ENCODE measurements at regions not wholly inside any gene's neighbourhood (a gene's known extent, or its start where the extent isn't known, plus 50 kb on each side); places are given as distances from the start of the nearest gene placed in this dataset.

DNA sequence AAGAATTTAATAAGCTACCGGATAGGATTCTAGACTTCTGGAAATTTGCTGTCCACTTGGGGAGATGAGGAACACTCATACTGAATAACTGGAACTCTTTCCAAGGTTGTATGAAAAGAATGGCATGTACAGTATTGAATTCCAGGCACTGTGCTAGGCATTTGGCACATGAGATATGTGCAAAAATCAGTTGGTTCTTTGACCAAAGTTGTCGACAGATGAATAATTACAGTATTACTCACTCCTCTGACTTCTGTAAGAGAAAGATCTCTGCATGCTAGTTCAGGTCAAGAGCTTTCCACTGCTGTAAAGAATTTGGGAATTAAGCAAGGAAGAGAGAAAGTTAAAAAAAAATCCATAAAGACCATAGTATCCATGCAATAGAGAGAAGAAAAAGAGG is 764.7 kb downstream of the BCL11B start:
- H3K27ac ChIP-seq: no peak overlapping the region
- no peak for TF ChIP-seq ZFX (IDR thresholded peaks at IDR 0.05)
- TF ChIP-seq CTCF (conservative IDR thresholded peaks at IDR 0.05): no peak

DNA sequence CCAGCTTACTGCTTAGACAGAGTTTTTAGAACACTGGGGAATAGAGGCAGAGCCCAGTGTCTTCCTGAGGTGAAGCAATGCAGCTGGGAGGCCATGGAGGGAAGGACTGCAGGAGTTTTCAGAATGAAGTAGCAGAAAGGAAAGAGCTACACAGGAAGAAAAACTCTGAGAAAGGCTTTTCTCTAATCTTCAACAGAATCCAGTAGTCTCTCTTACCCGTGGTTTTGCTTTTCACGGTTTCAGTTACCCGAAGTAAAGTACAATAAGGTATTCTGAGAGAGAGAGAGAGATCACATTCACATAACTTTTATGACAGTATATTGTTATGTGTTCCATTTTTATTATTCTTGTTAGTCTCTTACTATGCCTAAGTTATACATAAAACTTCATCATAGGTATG is 761.6 kb downstream of the BCL11B start:
- no peak overlapping the region for H3K27ac ChIP-seq
- TF ChIP-seq ZFX (IDR thresholded peaks at IDR 0.05) (no peak), CTCF (conservative IDR thresholded peaks at IDR 0.05) (no peak)

DNA sequence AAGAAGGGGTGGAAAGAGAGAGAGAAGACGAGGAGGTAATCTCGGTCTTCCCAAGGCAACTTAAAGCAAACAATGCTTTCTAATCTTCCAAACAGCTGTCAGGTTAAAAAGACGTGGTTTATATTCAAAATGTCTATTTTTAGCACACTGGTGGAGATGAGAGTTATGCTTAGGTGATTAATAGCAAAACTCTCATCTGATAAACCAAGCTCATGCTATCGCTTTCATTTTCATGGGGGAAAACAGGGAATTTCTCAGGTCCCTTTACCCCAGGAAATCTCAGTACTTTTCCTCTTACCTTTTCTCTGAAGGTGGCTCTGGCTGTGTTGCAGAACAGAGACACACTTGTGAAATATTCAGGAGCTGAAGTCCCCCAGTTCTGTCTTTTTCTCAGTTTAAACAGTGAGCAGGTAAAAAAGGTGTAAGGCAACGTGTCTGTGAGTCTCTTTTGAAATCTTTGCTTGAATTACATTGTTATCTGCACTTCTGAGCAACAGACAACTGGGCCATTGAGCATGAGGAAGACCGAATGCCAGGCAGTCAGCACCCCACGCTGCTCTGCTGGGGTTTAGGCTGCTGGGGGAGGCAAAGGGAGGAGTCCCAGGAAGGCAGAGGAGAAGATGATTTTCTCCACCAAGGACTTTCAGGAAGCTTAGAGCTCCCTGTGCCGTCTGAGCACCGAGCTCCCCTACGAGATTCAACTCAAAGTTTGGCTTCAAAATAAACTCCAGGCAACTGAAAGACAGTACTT is 759.3 kb downstream of the BCL11B start:
- TF ChIP-seq ZFX (IDR thresholded peaks at IDR 0.05) (no peak), CTCF (conservative IDR thresholded peaks at IDR 0.05) (no peak)
- no peak overlapping the region for H3K27ac ChIP-seq

DNA sequence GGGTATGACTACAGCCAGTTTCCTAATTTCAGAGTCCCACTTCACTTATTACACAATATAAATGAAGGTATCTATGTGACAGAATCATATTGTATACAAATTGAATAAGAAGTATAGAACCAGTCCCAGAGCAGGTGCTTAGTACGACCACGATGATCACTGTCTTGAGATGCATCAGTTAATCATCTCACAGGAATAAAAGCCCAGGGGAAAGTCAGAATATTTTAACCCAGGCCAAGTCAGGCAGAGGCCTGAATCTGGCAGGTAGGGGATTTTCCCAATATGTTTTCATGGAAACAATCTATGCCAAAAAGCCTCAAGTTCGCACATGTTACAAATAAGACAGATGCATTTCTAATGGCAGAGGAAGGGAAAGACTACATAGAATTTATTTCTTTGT is 758.4 kb downstream of the BCL11B start:
- no peak overlapping the region for H3K27ac ChIP-seq
- TF ChIP-seq ZFX (IDR thresholded peaks at IDR 0.05): no peak

- H3K27ac ChIP-seq: no peak overlapping the region
- no peak for TF ChIP-seq ZFX (IDR thresholded peaks at IDR 0.05)
- TF ChIP-seq CTCF (conservative IDR thresholded peaks at IDR 0.05): no peak
These were observed 758.0 kb downstream of the BCL11B start for GRCh38 chr14:98514016-98514415.

DNA sequence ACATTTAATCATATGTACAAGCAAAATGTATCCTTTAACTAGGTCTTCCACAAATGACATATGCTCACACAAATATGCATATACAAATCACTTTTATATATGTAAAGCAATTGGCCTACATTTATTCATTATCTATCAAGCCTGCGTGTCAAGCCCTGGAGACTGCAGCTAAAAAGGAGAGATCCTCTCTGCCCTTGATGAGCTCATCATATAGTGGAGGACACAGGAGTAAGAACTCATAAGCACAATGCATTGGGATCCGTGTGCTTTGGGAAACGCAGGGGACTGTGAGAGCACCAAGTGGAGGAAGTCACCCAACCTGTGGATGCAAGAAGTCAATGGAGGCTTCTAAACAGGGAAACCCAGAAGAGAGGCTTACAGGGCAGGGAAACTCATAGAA is 735.7 kb downstream of the BCL11B start:
- no peak overlapping the region for H3K27ac ChIP-seq
- TF ChIP-seq CTCF (conservative IDR thresholded peaks at IDR 0.05) (no peak), ZFX (IDR thresholded peaks at IDR 0.05) (no peak)

GRCh38 chr14:98542316-98542715 is 729.7 kb downstream of the BCL11B start:
- TF ChIP-seq ZFX (IDR thresholded peaks at IDR 0.05) (no peak), CTCF (conservative IDR thresholded peaks at IDR 0.05) (no peak)

DNA sequence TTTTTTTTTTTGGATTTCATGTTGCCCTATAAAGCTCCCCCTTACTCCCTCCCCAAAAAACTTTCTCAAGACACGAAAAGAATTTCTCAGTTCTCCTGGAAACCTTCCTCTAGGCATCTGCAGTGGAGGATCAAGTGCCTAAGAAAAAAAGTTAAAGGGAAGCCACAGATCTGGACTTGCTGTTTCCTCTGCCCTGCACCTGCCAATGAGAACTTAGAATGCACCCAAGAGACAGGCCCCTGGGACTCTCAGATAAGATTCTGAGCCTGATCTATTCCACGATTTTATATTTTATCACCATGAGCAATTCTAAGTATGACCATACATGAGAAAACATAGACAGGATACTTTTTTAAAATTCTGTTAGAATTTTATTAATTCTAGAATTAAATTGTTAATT is 728.9 kb downstream of the BCL11B start:
- H3K27ac ChIP-seq: no peak overlapping the region
- TF ChIP-seq ZFX (IDR thresholded peaks at IDR 0.05) (no peak), CTCF (conservative IDR thresholded peaks at IDR 0.05) (no peak)

More at GRCh38 chr14:98542316-98542715, 729.7 kb downstream of the BCL11B start:
- H3K27ac ChIP-seq: no peak overlapping the region
